Fibroblast of lung (primary cell): ENCODE measurements at regions not wholly inside any gene's neighbourhood (a gene's known extent, or its start where the extent isn't known, plus 50 kb on each side); places are given as distances from the start of the nearest gene placed in this dataset.
"Not testable (repeated sequence)": the region's sequence is repeated elsewhere in the genome, so short reads cannot be mapped to it uniquely, and the experiment has no call there.

Experiments
- DNase-seq, 2 donors: peaks; one replicate each; pipeline versions ENCODE4 v3.0.0 to v3.0.0-alpha.2; 2010; ENCODE audit warnings: low read depth in 2 of 2
- H2AFZ ChIP-seq: 2 replicates; pipeline ENCODE4 v1.5.1; 2012; ENCODE audit warnings: low read length, control low read depth, inconsistent platforms
- H3K27ac ChIP-seq: 2 replicates; pipeline ENCODE4 v1.5.1; 2011; ENCODE audit warnings: low read length, control low read depth; ENCODE audit not compliant: insufficient read depth
- H3K27me3 ChIP-seq: 2 replicates; pipeline ENCODE4 v1.5.1; 2011; ENCODE audit warnings: mild to moderate bottlenecking, low read length; ENCODE audit not compliant: control insufficient read depth, insufficient read depth
- H3K36me3 ChIP-seq: 2 replicates; pipeline ENCODE4 v1.5.1; 2011; ENCODE audit warnings: low read length; ENCODE audit not compliant: control insufficient read depth, insufficient read depth
- H3K4me1 ChIP-seq: 2 replicates; pipeline ENCODE4 v1.5.1; 2011; ENCODE audit warnings: low read length; ENCODE audit not compliant: control insufficient read depth, insufficient read depth; ENCODE audit errors: extremely low read depth
- H3K4me2 ChIP-seq: 2 replicates; pipeline ENCODE4 v1.5.1; 2011; ENCODE audit warnings: low read length, control low read depth; ENCODE audit not compliant: insufficient read depth; ENCODE audit errors: extremely low read depth
- H3K4me3 ChIP-seq, 4 experiments: fragments of 200-600 bp in 1 of 4; sonication (generic) in 1 of 4; replicated peaks in 1 of 4; 2 replicates each; pipeline ENCODE4 v1.5.1; 2011 to 2016; ENCODE audit warnings: low read length in 4 of 4, low read depth in 3 of 4, mild to moderate bottlenecking in 3 of 4, control low read depth in 2 of 4, inconsistent platforms in 1 of 4, mixed read lengths in 1 of 4; ENCODE audit not compliant: insufficient read depth in 1 of 4; ENCODE audit errors: control extremely low read depth in 1 of 4
- H3K79me2 ChIP-seq: 2 replicates; pipeline ENCODE4 v1.5.1; 2012; ENCODE audit warnings: mild to moderate bottlenecking, low read length, inconsistent platforms; ENCODE audit not compliant: control insufficient read depth, insufficient read depth
- H3K9ac ChIP-seq: 2 replicates; pipeline ENCODE4 v1.5.1; 2011; ENCODE audit warnings: mild to moderate bottlenecking, low read length, control low read depth; ENCODE audit not compliant: insufficient read depth
- H3K9me3 ChIP-seq: 2 replicates; pipeline ENCODE4 v1.5.1; 2012; ENCODE audit warnings: low read depth, low read length; ENCODE audit not compliant: control insufficient read depth, insufficient read depth
- H4K20me1 ChIP-seq: 2 replicates; pipeline ENCODE4 v1.5.1; 2011; ENCODE audit warnings: low read length; ENCODE audit not compliant: control insufficient read depth, insufficient read depth; ENCODE audit errors: extremely low read depth

- DNase-seq, H3K4me3 ChIP-seq, H3K9me3 ChIP-seq, H3K36me3 ChIP-seq, H3K4me1 ChIP-seq, H3K4me2 ChIP-seq, H3K27me3 ChIP-seq, H3K9ac ChIP-seq, H2AFZ ChIP-seq, H3K79me2 ChIP-seq, H3K27ac ChIP-seq, H4K20me1 ChIP-seq: not testable (repeated sequence)
Measured at GRCh38 chr15:84476364-84477033, 124.3 kb upstream of the ZSCAN2 start.

DNA sequence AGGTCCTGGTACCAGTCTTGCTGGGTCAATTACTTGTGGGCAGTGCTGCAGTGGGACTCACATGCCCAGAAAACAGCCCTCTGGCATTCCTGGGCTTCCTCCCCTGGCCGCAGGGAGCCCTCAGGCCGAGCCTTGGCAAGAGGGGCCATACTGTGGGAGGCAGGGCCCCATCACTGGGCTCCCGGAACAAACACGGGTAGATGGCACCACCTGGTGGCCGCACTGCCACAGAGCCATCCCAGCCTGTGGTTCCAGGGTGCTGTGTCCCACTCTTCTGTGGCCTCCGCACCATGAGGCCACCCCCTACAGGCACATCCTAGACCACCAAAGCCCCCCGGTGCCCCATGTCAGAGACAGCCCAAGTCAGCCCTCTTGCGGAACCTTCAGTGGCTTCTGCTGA lies 123.3 kb upstream of the ZSCAN2 start:
- not testable (repeated sequence) for H3K36me3 ChIP-seq, H4K20me1 ChIP-seq, H3K27me3 ChIP-seq, H2AFZ ChIP-seq, DNase-seq, H3K27ac ChIP-seq, H3K9me3 ChIP-seq, H3K4me2 ChIP-seq, H3K79me2 ChIP-seq, H3K9ac ChIP-seq, H3K4me1 ChIP-seq, H3K4me3 ChIP-seq

- not testable (repeated sequence) for H3K27me3 ChIP-seq, H3K4me2 ChIP-seq, H4K20me1 ChIP-seq, H3K4me1 ChIP-seq, H3K9me3 ChIP-seq, H3K9ac ChIP-seq, H3K79me2 ChIP-seq, H3K27ac ChIP-seq, H2AFZ ChIP-seq, DNase-seq, H3K36me3 ChIP-seq, H3K4me3 ChIP-seq
Measured at GRCh38 chr15:84480174-84480681, 120.6 kb upstream of the ZSCAN2 start.

- H3K36me3 ChIP-seq, H3K4me2 ChIP-seq, DNase-seq, H3K27ac ChIP-seq, H3K27me3 ChIP-seq, H2AFZ ChIP-seq, H3K4me3 ChIP-seq, H3K9ac ChIP-seq, H3K79me2 ChIP-seq, H4K20me1 ChIP-seq, H3K4me1 ChIP-seq, H3K9me3 ChIP-seq: not testable (repeated sequence)
Measured at GRCh38 chr15:84483859-84484258, 117.0 kb upstream of the ZSCAN2 start.

GRCh38 chr15:84500165-84500889 lies 100.5 kb upstream of the ZSCAN2 start:
- not testable (repeated sequence) for H3K9me3 ChIP-seq, H3K79me2 ChIP-seq, H3K4me1 ChIP-seq, H3K36me3 ChIP-seq, H3K27me3 ChIP-seq, H4K20me1 ChIP-seq, H3K4me2 ChIP-seq, H2AFZ ChIP-seq, DNase-seq
- Histone ChIP-seq H3K9ac (peak overlapping the region; percentile 53), H3K27ac (peak overlapping the region; percentile 38), H3K4me3 (peak overlapping the region in 1 of 4 experiments; percentile 55)

- not testable (repeated sequence) for H3K9me3 ChIP-seq, H3K4me3 ChIP-seq, H3K4me2 ChIP-seq, H3K4me1 ChIP-seq, H3K27ac ChIP-seq, H4K20me1 ChIP-seq, H2AFZ ChIP-seq, H3K9ac ChIP-seq, H3K36me3 ChIP-seq, H3K27me3 ChIP-seq, DNase-seq, H3K79me2 ChIP-seq
Measured at GRCh38 chr15:84503101-84503500, 97.7 kb upstream of the ZSCAN2 start.
